ENCODE measurements at regions not wholly inside any gene's neighbourhood (a gene's known extent, or its start where the extent isn't known, plus 50 kb on each side); places are given as distances from the start of the nearest gene placed in this dataset.

DNA sequence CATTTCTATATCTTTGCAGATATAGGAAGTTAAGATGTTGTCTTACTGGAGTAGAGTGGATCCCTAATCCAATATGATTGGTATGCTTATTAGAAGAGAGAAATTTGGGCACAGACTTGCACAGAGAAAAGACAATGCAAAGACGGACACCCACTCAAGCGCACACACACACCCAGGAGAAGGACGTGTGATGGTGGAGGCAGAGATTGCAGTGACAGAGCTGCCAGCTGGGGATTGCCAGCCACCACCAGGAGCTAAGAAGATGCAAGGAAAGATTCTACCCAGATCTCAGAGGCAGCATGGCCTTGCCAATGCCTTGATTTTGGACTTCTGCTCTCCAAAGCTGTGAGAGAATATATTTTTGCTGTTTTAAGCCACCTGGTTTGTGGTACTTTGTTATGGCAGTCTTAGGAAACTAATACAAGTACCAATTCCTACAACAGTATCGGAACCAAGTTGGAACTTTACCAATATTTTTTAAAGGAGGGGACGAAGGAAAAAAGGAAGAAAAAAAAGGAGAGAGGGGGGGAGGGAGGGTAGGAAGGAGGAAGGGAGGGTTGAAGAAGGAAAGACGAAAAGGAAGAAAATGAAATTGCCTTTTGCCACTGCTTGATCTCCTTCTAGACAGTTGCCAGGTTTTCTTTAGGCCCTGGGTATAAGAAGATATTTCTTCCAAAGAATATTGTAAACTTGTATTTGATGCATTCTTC is 334.0 kb downstream of the BUD13 start:
- Histone ChIP-seq H3K4me1 (ENCODE audit: control insufficient read depth, low read length) (no peaks in the 10 kb centered on the region), H3F3A (ENCODE audit: control insufficient read depth, insufficient read depth) (no peaks in the 10 kb centered on the region), H3K27me3 (ENCODE audit: control insufficient read depth, low read length) (no peaks in the 10 kb centered on the region), H3K4me2 (ENCODE audit: low read length) (no peak overlapping the region), H3K36me3 (ENCODE audit: control insufficient read depth, low read length) (no peaks in the 10 kb centered on the region), H3K9me2 (replicated peaks; ENCODE audit: control insufficient read depth, low read length) (no peaks in the 10 kb centered on the region), H3K27ac (ENCODE audit: low read depth, low read length) (no peak overlapping the region), H4K20me1 (ENCODE audit: control insufficient read depth, insufficient read depth, low read depth, low read length) (no peaks in the 10 kb centered on the region), H3K79me2 (ENCODE audit: control insufficient read depth, low read length) (no peaks in the 10 kb centered on the region), H3K9me3 (ENCODE audit: control insufficient read depth, insufficient read depth, low read length) (no peaks in the 10 kb centered on the region), H3K4me3 (ENCODE audit: low read length) (no peak overlapping the region)
- no peak for TF ChIP-seq CTCF (IDR thresholded peaks at IDR 0.05; ENCODE audit: low read depth, low read length, poor library complexity, severe bottlenecking)

- no peak overlapping the region for H3K4me2 ChIP-seq (ENCODE audit: low read length)
- no peak overlapping the region for H3K27ac ChIP-seq (ENCODE audit: low read depth, low read length)
- H3K4me3 ChIP-seq (ENCODE audit: low read length) = no peak overlapping the region
These were observed 337.8 kb downstream of the BUD13 start for GRCh38 chr11:116434986-116435385.

DNA sequence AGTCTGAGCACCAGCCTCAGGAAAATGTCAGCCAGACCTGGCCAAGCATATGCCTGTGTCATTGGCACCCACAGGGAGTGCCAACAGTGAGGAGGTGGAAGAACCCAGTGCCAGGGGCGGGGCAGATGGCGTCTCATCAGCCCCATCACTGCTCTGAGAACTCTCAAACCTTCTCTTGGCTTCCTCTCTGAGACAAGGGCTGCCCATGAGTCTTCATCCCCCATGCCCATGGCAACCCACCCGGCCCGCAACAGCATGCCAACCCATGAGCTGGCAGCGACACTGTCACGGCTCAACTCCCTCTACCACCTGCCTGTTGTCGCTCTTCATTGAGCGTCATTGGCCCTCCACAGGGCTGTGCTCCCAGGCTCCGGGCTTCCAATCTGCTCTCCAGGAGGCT is 340.5 kb downstream of the BUD13 start:
- H4K20me1 ChIP-seq (ENCODE audit: control insufficient read depth, insufficient read depth, low read depth, low read length) = no peaks in the 10 kb centered on the region
- H3F3A ChIP-seq (ENCODE audit: control insufficient read depth, insufficient read depth) = no peaks in the 10 kb centered on the region
- H3K79me2 ChIP-seq (ENCODE audit: control insufficient read depth, low read length) = no peaks in the 10 kb centered on the region
- H3K36me3 ChIP-seq (ENCODE audit: control insufficient read depth, low read length) = no peaks in the 10 kb centered on the region
- TF ChIP-seq CTCF (IDR thresholded peaks at IDR 0.05; ENCODE audit: low read depth, low read length, poor library complexity, severe bottlenecking) = no peak
- no peak for TF ChIP-seq EZH2phosphoT487 (IDR thresholded peaks at IDR 0.05; ENCODE audit: borderline replicate concordance, low read length)
- no peak overlapping the region for H3K4me2 ChIP-seq (ENCODE audit: low read length)
- no peak overlapping the region for H3K4me3 ChIP-seq (ENCODE audit: low read length)
- no peak overlapping the region for H3K27ac ChIP-seq (ENCODE audit: low read depth, low read length)
- H3K9me3 ChIP-seq (ENCODE audit: control insufficient read depth, insufficient read depth, low read length) = no peaks in the 10 kb centered on the region
- H3K4me1 ChIP-seq (ENCODE audit: control insufficient read depth, low read length) = no peaks in the 10 kb centered on the region
- H3K27me3 ChIP-seq (ENCODE audit: control insufficient read depth, low read length) = peaks cover 11% of the 10 kb centered on the region
- H3K9me2 ChIP-seq (replicated peaks; ENCODE audit: control insufficient read depth, low read length) = no peaks in the 10 kb centered on the region

More at GRCh38 chr11:116434986-116435385, 337.8 kb downstream of the BUD13 start:
- H3K9me3 ChIP-seq (ENCODE audit: control insufficient read depth, insufficient read depth, low read length) = no peaks in the 10 kb centered on the region
- no peaks in the 10 kb centered on the region for H3K4me1 ChIP-seq (ENCODE audit: control insufficient read depth, low read length)
- no peaks in the 10 kb centered on the region for H3K9me2 ChIP-seq (replicated peaks; ENCODE audit: control insufficient read depth, low read length)
- H3K79me2 ChIP-seq (ENCODE audit: control insufficient read depth, low read length) = no peaks in the 10 kb centered on the region
- H3K27me3 ChIP-seq (ENCODE audit: control insufficient read depth, low read length) = no peaks in the 10 kb centered on the region
- no peak for TF ChIP-seq CTCF (IDR thresholded peaks at IDR 0.05; ENCODE audit: low read depth, low read length, poor library complexity, severe bottlenecking)
- TF ChIP-seq EZH2phosphoT487 (IDR thresholded peaks at IDR 0.05; ENCODE audit: borderline replicate concordance, low read length) = no peak
- no peaks in the 10 kb centered on the region for H3K36me3 ChIP-seq (ENCODE audit: control insufficient read depth, low read length)
- no peaks in the 10 kb centered on the region for H3F3A ChIP-seq (ENCODE audit: control insufficient read depth, insufficient read depth)
- no peaks in the 10 kb centered on the region for H4K20me1 ChIP-seq (ENCODE audit: control insufficient read depth, insufficient read depth, low read depth, low read length)

Data from DOHH2 (cell line).